GM12878 (cell line): ENCODE measurements at regions not wholly inside any gene's neighbourhood (a gene's known extent, or its start where the extent isn't known, plus 50 kb on each side); places are given as distances from the start of the nearest gene placed in this dataset.

Source experiments
- BACH1 ChIP-seq: fragments of 450-650 bp; IDR thresholded peaks from 2 replicates; pipeline ENCODE4 v1.6.1; 2017; ENCODE audit warnings: mild to moderate bottlenecking, borderline replicate concordance
- CEBPB ChIP-seq, 2 experiments: fragments of 150-350 bp in 1 of 2; IDR thresholded peaks; 2 replicates each; pipeline ENCODE4 v1.6.1; 2012 to 2014; ENCODE audit warnings: low read depth in 2 of 2, low read length in 2 of 2, borderline replicate concordance in 1 of 2, inconsistent platforms in 1 of 2
- CHD1 ChIP-seq: IDR thresholded peaks from 2 replicates; pipeline ENCODE4 v1.6.1; 2012; ENCODE audit warnings: low read depth, low read length, improper control_type of control experiment
- EZH2 ChIP-seq: IDR thresholded peaks from 2 replicates; pipeline ENCODE4 v1.6.1; 2012; ENCODE audit warnings: low read depth, mild to moderate bottlenecking, control low read depth, inconsistent platforms, low read length, borderline replicate concordance; ENCODE audit not compliant: control insufficient read depth
- SMARCA5 ChIP-seq: fragments of 450-650 bp; IDR thresholded peaks from 2 replicates; pipeline ENCODE4 v1.6.1; 2017; ENCODE audit warnings: mild to moderate bottlenecking
- YBX1 ChIP-seq: fragments of 450-650 bp; IDR thresholded peaks from 2 replicates; pipeline ENCODE4 v1.6.1; 2016; ENCODE audit warnings: antibody characterized with exemption
- TF ChIP-seq, protein P1 (sequence below): IDR thresholded peaks from 2 replicates; pipeline ENCODE4 v1.6.1; 2011; ENCODE audit warnings: mild to moderate bottlenecking, low read depth, low read length, moderate library complexity; ENCODE audit not compliant: insufficient replicate concordance
- TF ChIP-seq, protein P2 (sequence below), 3 experiments: IDR thresholded peaks in 2 of 3; conservative IDR thresholded peaks in 1 of 3; 2 replicates each; pipeline ENCODE4 v1.5.1; 2011; ENCODE audit warnings: low read depth in 3 of 3, low read length in 3 of 3, mild to moderate bottlenecking in 3 of 3, control low read depth in 2 of 3, moderate library complexity in 2 of 3, inconsistent platforms in 1 of 3, mixed read lengths in 1 of 3; ENCODE audit not compliant: control insufficient read depth in 2 of 3, insufficient read depth in 1 of 3; ENCODE audit errors: extremely low read depth in 1 of 3
- TF ChIP-seq, protein P3 (sequence below): IDR thresholded peaks from 2 replicates; pipeline ENCODE4 v1.6.1; 2012; ENCODE audit warnings: low read depth, low read length, improper control_type of control experiment
- TF ChIP-seq, protein P4 (sequence below): fragments of 450-650 bp; formaldehyde crosslinking; IDR thresholded peaks from 2 replicates; pipeline ENCODE4 v1.4.0; 2022; ENCODE audit warnings: mild to moderate bottlenecking, moderate library complexity
- TF ChIP-seq, protein P5 (sequence below): IDR thresholded peaks from 2 replicates; pipeline ENCODE4 v1.6.1; 2012; ENCODE audit warnings: low read depth, low read length, improper control_type of control experiment
- TF ChIP-seq, protein P6 (sequence below): fragments of 450-650 bp; IDR thresholded peaks from 2 replicates; pipeline ENCODE4 v1.6.1; 2017; ENCODE audit warnings: mild to moderate bottlenecking

DNA sequence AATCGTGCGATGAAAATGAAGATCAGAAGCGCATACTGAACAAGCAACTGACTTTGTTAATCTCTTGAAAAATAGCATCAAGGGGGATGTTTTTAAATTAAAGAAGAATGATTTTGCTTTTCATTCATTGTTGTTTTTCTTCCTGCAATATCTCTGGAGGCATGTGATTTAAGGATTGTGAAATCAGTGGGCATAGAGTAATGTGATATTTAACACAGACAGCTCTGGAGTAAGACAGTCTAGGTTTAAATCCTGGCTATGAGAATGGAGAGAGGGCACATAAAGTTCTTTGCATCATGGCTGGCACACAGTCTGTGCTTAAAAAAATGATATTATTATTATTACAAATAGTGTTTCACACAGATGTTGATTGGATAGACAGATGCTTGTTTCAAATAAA, 243.1 kb upstream of the NBEA start:
- TF ChIP-seq, protein P1, sequence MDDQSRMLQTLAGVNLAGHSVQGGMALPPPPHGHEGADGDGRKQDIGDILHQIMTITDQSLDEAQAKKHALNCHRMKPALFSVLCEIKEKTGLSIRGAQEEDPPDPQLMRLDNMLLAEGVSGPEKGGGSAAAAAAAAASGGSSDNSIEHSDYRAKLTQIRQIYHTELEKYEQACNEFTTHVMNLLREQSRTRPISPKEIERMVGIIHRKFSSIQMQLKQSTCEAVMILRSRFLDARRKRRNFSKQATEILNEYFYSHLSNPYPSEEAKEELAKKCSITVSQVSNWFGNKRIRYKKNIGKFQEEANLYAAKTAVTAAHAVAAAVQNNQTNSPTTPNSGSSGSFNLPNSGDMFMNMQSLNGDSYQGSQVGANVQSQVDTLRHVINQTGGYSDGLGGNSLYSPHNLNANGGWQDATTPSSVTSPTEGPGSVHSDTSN = no peak
- TF ChIP-seq EZH2 (no peak), CHD1 (no peak), SMARCA5 (no peak), BACH1 (no peak), YBX1 (no peak), CEBPB (IDR thresholded peaks at IDR 0.05; ENCODE audit: borderline replicate concordance in 1 of 2, low read depth in 2 of 2, low read length in 2 of 2) (no peak)
- TF ChIP-seq, protein P2, sequence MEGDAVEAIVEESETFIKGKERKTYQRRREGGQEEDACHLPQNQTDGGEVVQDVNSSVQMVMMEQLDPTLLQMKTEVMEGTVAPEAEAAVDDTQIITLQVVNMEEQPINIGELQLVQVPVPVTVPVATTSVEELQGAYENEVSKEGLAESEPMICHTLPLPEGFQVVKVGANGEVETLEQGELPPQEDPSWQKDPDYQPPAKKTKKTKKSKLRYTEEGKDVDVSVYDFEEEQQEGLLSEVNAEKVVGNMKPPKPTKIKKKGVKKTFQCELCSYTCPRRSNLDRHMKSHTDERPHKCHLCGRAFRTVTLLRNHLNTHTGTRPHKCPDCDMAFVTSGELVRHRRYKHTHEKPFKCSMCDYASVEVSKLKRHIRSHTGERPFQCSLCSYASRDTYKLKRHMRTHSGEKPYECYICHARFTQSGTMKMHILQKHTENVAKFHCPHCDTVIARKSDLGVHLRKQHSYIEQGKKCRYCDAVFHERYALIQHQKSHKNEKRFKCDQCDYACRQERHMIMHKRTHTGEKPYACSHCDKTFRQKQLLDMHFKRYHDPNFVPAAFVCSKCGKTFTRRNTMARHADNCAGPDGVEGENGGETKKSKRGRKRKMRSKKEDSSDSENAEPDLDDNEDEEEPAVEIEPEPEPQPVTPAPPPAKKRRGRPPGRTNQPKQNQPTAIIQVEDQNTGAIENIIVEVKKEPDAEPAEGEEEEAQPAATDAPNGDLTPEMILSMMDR (IDR thresholded peaks at IDR 0.05 in 2 of 3, conservative IDR thresholded peaks at IDR 0.05 in 1 of 3; ENCODE audit: control insufficient read depth in 2 of 3, extremely low read depth in 1 of 3, insufficient read depth in 1 of 3, low read depth in 3 of 3, low read length in 3 of 3) = no peak
- TF ChIP-seq, protein P3, sequence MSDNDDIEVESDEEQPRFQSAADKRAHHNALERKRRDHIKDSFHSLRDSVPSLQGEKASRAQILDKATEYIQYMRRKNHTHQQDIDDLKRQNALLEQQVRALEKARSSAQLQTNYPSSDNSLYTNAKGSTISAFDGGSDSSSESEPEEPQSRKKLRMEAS = no peak
- TF ChIP-seq, protein P4, sequence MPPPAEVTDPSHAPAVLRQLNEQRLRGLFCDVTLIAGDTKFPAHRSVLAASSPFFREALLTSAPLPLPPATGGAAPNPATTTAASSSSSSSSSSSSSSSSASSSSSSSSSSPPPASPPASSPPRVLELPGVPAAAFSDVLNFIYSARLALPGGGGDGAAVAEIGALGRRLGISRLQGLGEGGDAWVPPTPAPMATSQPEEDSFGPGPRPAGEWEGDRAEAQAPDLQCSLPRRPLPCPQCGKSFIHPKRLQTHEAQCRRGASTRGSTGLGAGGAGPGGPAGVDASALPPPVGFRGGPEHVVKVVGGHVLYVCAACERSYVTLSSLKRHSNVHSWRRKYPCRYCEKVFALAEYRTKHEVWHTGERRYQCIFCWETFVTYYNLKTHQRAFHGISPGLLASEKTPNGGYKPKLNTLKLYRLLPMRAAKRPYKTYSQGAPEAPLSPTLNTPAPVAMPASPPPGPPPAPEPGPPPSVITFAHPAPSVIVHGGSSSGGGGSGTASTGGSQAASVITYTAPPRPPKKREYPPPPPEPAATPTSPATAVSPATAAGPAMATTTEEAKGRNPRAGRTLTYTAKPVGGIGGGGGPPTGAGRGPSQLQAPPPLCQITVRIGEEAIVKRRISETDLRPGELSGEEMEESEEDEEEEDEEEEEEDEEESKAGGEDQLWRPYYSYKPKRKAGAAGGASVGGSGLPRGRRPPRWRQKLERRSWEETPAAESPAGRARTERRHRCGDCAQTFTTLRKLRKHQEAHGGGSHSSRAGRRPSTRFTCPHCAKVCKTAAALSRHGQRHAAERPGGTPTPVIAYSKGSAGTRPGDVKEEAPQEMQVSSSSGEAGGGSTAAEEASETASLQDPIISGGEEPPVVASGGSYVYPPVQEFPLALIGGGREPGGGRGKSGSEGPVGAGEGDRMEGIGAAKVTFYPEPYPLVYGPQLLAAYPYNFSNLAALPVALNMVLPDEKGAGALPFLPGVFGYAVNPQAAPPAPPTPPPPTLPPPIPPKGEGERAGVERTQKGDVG (CRISPR knock-in tag) = no peak
- TF ChIP-seq, protein P5, sequence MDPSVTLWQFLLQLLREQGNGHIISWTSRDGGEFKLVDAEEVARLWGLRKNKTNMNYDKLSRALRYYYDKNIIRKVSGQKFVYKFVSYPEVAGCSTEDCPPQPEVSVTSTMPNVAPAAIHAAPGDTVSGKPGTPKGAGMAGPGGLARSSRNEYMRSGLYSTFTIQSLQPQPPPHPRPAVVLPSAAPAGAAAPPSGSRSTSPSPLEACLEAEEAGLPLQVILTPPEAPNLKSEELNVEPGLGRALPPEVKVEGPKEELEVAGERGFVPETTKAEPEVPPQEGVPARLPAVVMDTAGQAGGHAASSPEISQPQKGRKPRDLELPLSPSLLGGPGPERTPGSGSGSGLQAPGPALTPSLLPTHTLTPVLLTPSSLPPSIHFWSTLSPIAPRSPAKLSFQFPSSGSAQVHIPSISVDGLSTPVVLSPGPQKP = no peak
- TF ChIP-seq, protein P6, sequence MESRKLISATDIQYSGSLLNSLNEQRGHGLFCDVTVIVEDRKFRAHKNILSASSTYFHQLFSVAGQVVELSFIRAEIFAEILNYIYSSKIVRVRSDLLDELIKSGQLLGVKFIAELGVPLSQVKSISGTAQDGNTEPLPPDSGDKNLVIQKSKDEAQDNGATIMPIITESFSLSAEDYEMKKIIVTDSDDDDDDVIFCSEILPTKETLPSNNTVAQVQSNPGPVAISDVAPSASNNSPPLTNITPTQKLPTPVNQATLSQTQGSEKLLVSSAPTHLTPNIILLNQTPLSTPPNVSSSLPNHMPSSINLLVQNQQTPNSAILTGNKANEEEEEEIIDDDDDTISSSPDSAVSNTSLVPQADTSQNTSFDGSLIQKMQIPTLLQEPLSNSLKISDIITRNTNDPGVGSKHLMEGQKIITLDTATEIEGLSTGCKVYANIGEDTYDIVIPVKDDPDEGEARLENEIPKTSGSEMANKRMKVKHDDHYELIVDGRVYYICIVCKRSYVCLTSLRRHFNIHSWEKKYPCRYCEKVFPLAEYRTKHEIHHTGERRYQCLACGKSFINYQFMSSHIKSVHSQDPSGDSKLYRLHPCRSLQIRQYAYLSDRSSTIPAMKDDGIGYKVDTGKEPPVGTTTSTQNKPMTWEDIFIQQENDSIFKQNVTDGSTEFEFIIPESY = no peak
